GM12878 (cell line): ENCODE measurements at regions not wholly inside any gene's neighbourhood (a gene's known extent, or its start where the extent isn't known, plus 50 kb on each side); places are given as distances from the start of the nearest gene placed in this dataset.

Source experiments
- ATAC-seq: fragments of 200-7000 bp; cut with Tn5 transposase; 3 replicates; pipeline ENCODE4 v1.9.1; 2020; ENCODE audit warnings: mild to moderate bottlenecking, moderate library complexity
- BruUV-seq: library from RNA; stranded (reverse); fragments of 400-500 nt; replicated peaks from 2 replicates; lab custom pipeline; 2021; lab: Mats Ljungman, UMichigan
- CTCF ChIA-PET: fragments of 300-600 bp; sonication (Branson Sonifier 250); formaldehyde crosslinking; extraction: SDS; loops from one replicate; lab custom pipeline; 2021; ENCODE audit warnings: inconsistent platforms; lab: Yijun Ruan, JAX
- POLR2A ChIA-PET: fragments of 350-600 bp; formaldehyde crosslinking; extraction: SDS; loops from one replicate; lab custom pipeline; 2021; ENCODE audit warnings: inconsistent platforms; lab: Charles Lee
- RAD21 ChIA-PET: fragments of 300-600 bp; sonication (Branson Sonifier 250); formaldehyde crosslinking; loops from one replicate; lab custom pipeline; 2023; ENCODE audit warnings: antibody characterized with exemption; ENCODE audit not compliant: unreplicated experiment; lab: Charles Lee
- SMC1A ChIA-PET: fragments of 300-600 bp; sonication (Branson Sonifier 250); formaldehyde crosslinking; loops from one replicate; lab custom pipeline; 2023; ENCODE audit not compliant: unreplicated experiment, uncharacterized antibody; lab: Charles Lee
- DNase-seq: peaks from one replicate; pipeline ENCODE4 v3.0.0-alpha.2; 2011; ENCODE audit warnings: low read depth, low spot score
- FAIRE-seq: peaks from 3 replicates; lab custom pipeline; 2011; peaks lifted over from hg19 to GRCh38; lab: Jason Lieb, UNC
- H2AFZ ChIP-seq: 2 replicates; pipeline ENCODE4 v1.6.0; 2011; ENCODE audit warnings: low read depth, low read length, control low read depth; ENCODE audit not compliant: control insufficient read depth
- H3K27ac ChIP-seq: 2 replicates; pipeline ENCODE4 v1.5.1; 2011; ENCODE audit warnings: control low read depth; ENCODE audit not compliant: control insufficient read depth, insufficient read depth
- H3K27me3 ChIP-seq, 2 experiments: replicated peaks in 1 of 2; 2 replicates each; pipeline versions ENCODE4 v1.6.0 to v1.6.1; 2011; ENCODE audit warnings: low read length in 1 of 2; ENCODE audit not compliant: control insufficient read depth in 2 of 2, insufficient read depth in 2 of 2
- H3K36me3 ChIP-seq, 2 experiments: 2 replicates each; pipeline ENCODE4 v1.5.1; 2011; ENCODE audit warnings: low read length in 1 of 2; ENCODE audit not compliant: control insufficient read depth in 2 of 2, insufficient read depth in 2 of 2
- H3K4me1 ChIP-seq: 2 replicates; pipeline ENCODE4 v1.6.1; 2011; ENCODE audit warnings: mild to moderate bottlenecking, low read length, moderate library complexity, mixed read lengths; ENCODE audit not compliant: control insufficient read depth, insufficient read depth
- H3K4me2 ChIP-seq: 2 replicates; pipeline ENCODE4 v1.6.0; 2011; ENCODE audit warnings: control low read depth; ENCODE audit not compliant: control insufficient read depth, insufficient read depth
- H3K4me3 ChIP-seq: fragments of 200-600 bp; sonication (generic); 2 replicates; pipeline ENCODE4 v1.5.1; 2016
- H3K79me2 ChIP-seq: 2 replicates; pipeline ENCODE4 v1.6.0; 2011; ENCODE audit warnings: low read length; ENCODE audit not compliant: control insufficient read depth, insufficient read depth
- H3K9ac ChIP-seq: 2 replicates; pipeline ENCODE4 v1.8.0; 2011; ENCODE audit warnings: low read length, control low read depth, mixed read lengths; ENCODE audit not compliant: control insufficient read depth, insufficient read depth
- H3K9me3 ChIP-seq: replicated peaks from 3 replicates; pipeline ENCODE4 v1.5.1; 2011; ENCODE audit warnings: mild to moderate bottlenecking, low read length; ENCODE audit not compliant: control insufficient read depth, insufficient read depth
- H4K20me1 ChIP-seq: 2 replicates; pipeline ENCODE4 v1.6.0; 2011; ENCODE audit not compliant: control insufficient read depth, insufficient read depth
- BMI1 ChIP-seq: fragments of 450-650 bp; IDR thresholded peaks from 2 replicates; pipeline ENCODE4 v1.6.1; 2016; ENCODE audit warnings: mild to moderate bottlenecking, moderate library complexity, borderline replicate concordance
- BRCA1 ChIP-seq: IDR thresholded peaks from 2 replicates; pipeline ENCODE4 v1.6.1; 2011; ENCODE audit warnings: low read depth, low read length, improper control_type of control experiment
- CHD2 ChIP-seq: IDR thresholded peaks from 2 replicates; pipeline ENCODE4 v1.6.1; 2011; ENCODE audit warnings: low read depth, low read length, improper control_type of control experiment, borderline replicate concordance
- E4F1 ChIP-seq: fragments of 450-650 bp; IDR thresholded peaks from 2 replicates; pipeline ENCODE4 v1.6.1; 2018; ENCODE audit warnings: borderline replicate concordance, mild to moderate bottlenecking; ENCODE audit not compliant: partially characterized antibody
- ESRRA ChIP-seq: IDR thresholded peaks from 2 replicates; pipeline ENCODE4 v1.6.1; 2012; ENCODE audit warnings: mild to moderate bottlenecking, low read length, improper control_type of control experiment
- HDAC6 ChIP-seq: fragments of 200-600 bp; sonication (generic); IDR thresholded peaks from one replicate; pipeline ENCODE4 v1.8.0; 2017; ENCODE audit warnings: antibody characterized with exemption; ENCODE audit not compliant: unreplicated experiment
- SKIL ChIP-seq: fragments of 450-650 bp; IDR thresholded peaks from 2 replicates; pipeline ENCODE4 v1.6.1; 2017; ENCODE audit warnings: mild to moderate bottlenecking, low read depth, inconsistent platforms; ENCODE audit not compliant: poor library complexity, severe bottlenecking
- SPI1 ChIP-seq: IDR thresholded peaks from 2 replicates; pipeline ENCODE4 v1.6.1; 2011; ENCODE audit warnings: low read depth, mild to moderate bottlenecking, low read length, moderate library complexity, borderline replicate concordance; ENCODE audit not compliant: insufficient read depth
- SREBF2 ChIP-seq: IDR thresholded peaks from 2 replicates; pipeline ENCODE4 v1.6.1; 2012; ENCODE audit warnings: mild to moderate bottlenecking, low read length
- TCF7 ChIP-seq: IDR thresholded peaks from 2 replicates; pipeline ENCODE4 v1.6.1; 2014; ENCODE audit warnings: antibody characterized with exemption, borderline replicate concordance
- USF2 ChIP-seq: IDR thresholded peaks from 2 replicates; pipeline ENCODE4 v1.6.1; 2011; ENCODE audit warnings: low read depth, low read length, improper control_type of control experiment, borderline replicate concordance
- ZBED1 ChIP-seq: IDR thresholded peaks from 2 replicates; pipeline ENCODE4 v1.6.1; 2016; ENCODE audit warnings: borderline replicate concordance
- WGBS: methylation state at CpG from one replicate; pipeline ENCODE4 v1.1.6; 2016; ENCODE audit warnings: low lambda C conversion rate; ENCODE audit not compliant: insufficient replicate concordance, insufficient coverage; ENCODE audit errors: missing lambda C conversion rate; 5-methylcytosine and 5-hydroxymethylcytosine counted together
- in situ Hi-C: fragments of 300-500 bp; cut with MboI; formaldehyde crosslinking; loops from 9 replicates; pipeline ENCODE4 v1.14.3; 2018; ENCODE audit warnings: mixed read lengths
- intact Hi-C: fragments of 100-400 bp; cut with micrococcal nuclease; formaldehyde crosslinking; loops from one replicate; pipeline ENCODE4 v1.14.2; 2022; ENCODE audit not compliant: unreplicated experiment
- TF ChIP-seq, protein P1 (sequence below): IDR thresholded peaks from 2 replicates; pipeline ENCODE4 v1.6.1; 2012; ENCODE audit warnings: mild to moderate bottlenecking, low read depth, low read length

- ATAC-seq (no peak), DNase-seq (no peak), FAIRE-seq (no peak)
- RAD21 ChIA-PET: no interaction called here
- TF ChIP-seq SPI1 (no peak), TCF7 (no peak), ESRRA (no peak), USF2 (no peak), HDAC6 (no peak), SKIL (no peak), BMI1 (no peak), E4F1 (no peak), ZBED1 (no peak), CHD2 (no peak), BRCA1 (no peak), SREBF2 (no peak)
- TF ChIP-seq, protein P1, sequence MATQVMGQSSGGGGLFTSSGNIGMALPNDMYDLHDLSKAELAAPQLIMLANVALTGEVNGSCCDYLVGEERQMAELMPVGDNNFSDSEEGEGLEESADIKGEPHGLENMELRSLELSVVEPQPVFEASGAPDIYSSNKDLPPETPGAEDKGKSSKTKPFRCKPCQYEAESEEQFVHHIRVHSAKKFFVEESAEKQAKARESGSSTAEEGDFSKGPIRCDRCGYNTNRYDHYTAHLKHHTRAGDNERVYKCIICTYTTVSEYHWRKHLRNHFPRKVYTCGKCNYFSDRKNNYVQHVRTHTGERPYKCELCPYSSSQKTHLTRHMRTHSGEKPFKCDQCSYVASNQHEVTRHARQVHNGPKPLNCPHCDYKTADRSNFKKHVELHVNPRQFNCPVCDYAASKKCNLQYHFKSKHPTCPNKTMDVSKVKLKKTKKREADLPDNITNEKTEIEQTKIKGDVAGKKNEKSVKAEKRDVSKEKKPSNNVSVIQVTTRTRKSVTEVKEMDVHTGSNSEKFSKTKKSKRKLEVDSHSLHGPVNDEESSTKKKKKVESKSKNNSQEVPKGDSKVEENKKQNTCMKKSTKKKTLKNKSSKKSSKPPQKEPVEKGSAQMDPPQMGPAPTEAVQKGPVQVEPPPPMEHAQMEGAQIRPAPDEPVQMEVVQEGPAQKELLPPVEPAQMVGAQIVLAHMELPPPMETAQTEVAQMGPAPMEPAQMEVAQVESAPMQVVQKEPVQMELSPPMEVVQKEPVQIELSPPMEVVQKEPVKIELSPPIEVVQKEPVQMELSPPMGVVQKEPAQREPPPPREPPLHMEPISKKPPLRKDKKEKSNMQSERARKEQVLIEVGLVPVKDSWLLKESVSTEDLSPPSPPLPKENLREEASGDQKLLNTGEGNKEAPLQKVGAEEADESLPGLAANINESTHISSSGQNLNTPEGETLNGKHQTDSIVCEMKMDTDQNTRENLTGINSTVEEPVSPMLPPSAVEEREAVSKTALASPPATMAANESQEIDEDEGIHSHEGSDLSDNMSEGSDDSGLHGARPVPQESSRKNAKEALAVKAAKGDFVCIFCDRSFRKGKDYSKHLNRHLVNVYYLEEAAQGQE: no peak
- SMC1A ChIA-PET: no interaction called here
- no peak overlapping the region for H3K9ac ChIP-seq
- H2AFZ ChIP-seq: no peak overlapping the region
- no peaks in the 10 kb centered on the region for H4K20me1 ChIP-seq
- H3K79me2 ChIP-seq: no peaks in the 10 kb centered on the region
- H3K27me3 ChIP-seq: no peaks in the 10 kb centered on the region
- CTCF ChIA-PET: no interaction called here
- H3K4me3 ChIP-seq: no peak overlapping the region
- POLR2A ChIA-PET: no interaction called here
- peaks cover 18% of the 10 kb centered on the region for H3K4me1 ChIP-seq
- intact Hi-C loops: no loop called here
- no TSS peak for BruUV-seq
- in situ Hi-C loops: no loop called here
- H3K27ac ChIP-seq: no peak overlapping the region
- WGBS: 37% methylated on average over 9 of the region's 9 CpGs
- no peaks in the 10 kb centered on the region for H3K36me3 ChIP-seq
- no peaks in the 10 kb centered on the region; the same call in 2 of the 3 replicates for H3K9me3 ChIP-seq
- H3K4me2 ChIP-seq: no peak overlapping the region
Measured at GRCh38 chr9:129231759-129232158, 53.7 kb upstream of the IER5L start.
